Small intestine (tissue), 7 donors: ENCODE measurements at regions not wholly inside any gene's neighbourhood (a gene's known extent, or its start where the extent isn't known, plus 50 kb on each side); places are given as distances from the start of the nearest gene placed in this dataset.

Source experiments
- DNase-seq, 2 donors: peaks; one replicate each; pipeline versions ENCODE4 v3.0.0 to v3.0.0-alpha.2; 2013
- FAIRE-seq: peaks from 2 replicates; lab custom pipeline; 2012; peaks lifted over from hg19 to GRCh38; lab: Jason Lieb, UNC
- H3K27ac ChIP-seq, 3 donors: one replicate each; pipeline ENCODE4 v1.5.1; 2013; ENCODE audit warnings: low read length in 2 of 3, mild to moderate bottlenecking in 2 of 3, control low read depth in 1 of 3, inconsistent platforms in 1 of 3, low read depth in 1 of 3, moderate library complexity in 1 of 3
- H3K27me3 ChIP-seq, 3 donors: one replicate each; pipeline ENCODE4 v1.6.1; 2013; ENCODE audit warnings: low read length in 3 of 3, inconsistent platforms in 1 of 3; ENCODE audit not compliant: control insufficient read depth in 3 of 3, insufficient read depth in 3 of 3
- H3K36me3 ChIP-seq, 3 donors: one replicate each; pipeline ENCODE4 v1.6.1; 2013; ENCODE audit warnings: low read length in 3 of 3, inconsistent platforms in 1 of 3, low read depth in 1 of 3, mild to moderate bottlenecking in 1 of 3, moderate library complexity in 1 of 3; ENCODE audit not compliant: control insufficient read depth in 3 of 3, insufficient read depth in 2 of 3
- H3K4me1 ChIP-seq, 3 donors: one replicate each; pipeline ENCODE4 v1.6.1; 2013; ENCODE audit warnings: low read length in 2 of 3, inconsistent platforms in 1 of 3, low read depth in 1 of 3, mild to moderate bottlenecking in 1 of 3, moderate library complexity in 1 of 3; ENCODE audit not compliant: control insufficient read depth in 3 of 3, insufficient read depth in 2 of 3
- H3K4me3 ChIP-seq, 3 donors: one replicate each; pipeline ENCODE4 v1.5.1; 2013; ENCODE audit warnings: low read length in 3 of 3, control low read depth in 1 of 3, inconsistent platforms in 1 of 3, low read depth in 1 of 3, mild to moderate bottlenecking in 1 of 3, moderate library complexity in 1 of 3
- H3K9me3 ChIP-seq, 2 donors: one replicate each; pipeline ENCODE4 v1.6.1; 2013; ENCODE audit warnings: low read depth in 1 of 2, low read length in 1 of 2; ENCODE audit not compliant: control insufficient read depth in 2 of 2, insufficient read depth in 1 of 2
- WGBS, 3 donors: extraction: QIAGEN DNeasy Blood & Tissue Kit; methylation state at CpG; one replicate each; pipeline ENCODE4 v1.1.7; 2013; 5-methylcytosine and 5-hydroxymethylcytosine counted together
- donor health status: healthy with polysubstance abuse.
- donor health status: control.
- donor health status: control.
- donor health status: Bipolar disorder and iron deficiency.
- donor health status: healthy.

GRCh38 chr22:48491451-48491941, 1336.2 kb downstream of the BRD1 start:
- FAIRE-seq (no peak), DNase-seq (peak in 1 of 2 donors; percentile 16)
- Histone ChIP-seq H3K27ac (no peak overlapping the region), H3K4me1 (no peaks in the 10 kb centered on the region), H3K9me3 (no peaks in the 10 kb centered on the region), H3K4me3 (no peak overlapping the region), H3K27me3 (peaks cover 18 to 21% (median 20%) of the 10 kb centered on the region in 3 donors), H3K36me3 (no peaks in the 10 kb centered on the region)
- WGBS, 3 donors, result 20 to 32% (median 28%) methylated on average over 19 of the region's 19 CpGs

DNA sequence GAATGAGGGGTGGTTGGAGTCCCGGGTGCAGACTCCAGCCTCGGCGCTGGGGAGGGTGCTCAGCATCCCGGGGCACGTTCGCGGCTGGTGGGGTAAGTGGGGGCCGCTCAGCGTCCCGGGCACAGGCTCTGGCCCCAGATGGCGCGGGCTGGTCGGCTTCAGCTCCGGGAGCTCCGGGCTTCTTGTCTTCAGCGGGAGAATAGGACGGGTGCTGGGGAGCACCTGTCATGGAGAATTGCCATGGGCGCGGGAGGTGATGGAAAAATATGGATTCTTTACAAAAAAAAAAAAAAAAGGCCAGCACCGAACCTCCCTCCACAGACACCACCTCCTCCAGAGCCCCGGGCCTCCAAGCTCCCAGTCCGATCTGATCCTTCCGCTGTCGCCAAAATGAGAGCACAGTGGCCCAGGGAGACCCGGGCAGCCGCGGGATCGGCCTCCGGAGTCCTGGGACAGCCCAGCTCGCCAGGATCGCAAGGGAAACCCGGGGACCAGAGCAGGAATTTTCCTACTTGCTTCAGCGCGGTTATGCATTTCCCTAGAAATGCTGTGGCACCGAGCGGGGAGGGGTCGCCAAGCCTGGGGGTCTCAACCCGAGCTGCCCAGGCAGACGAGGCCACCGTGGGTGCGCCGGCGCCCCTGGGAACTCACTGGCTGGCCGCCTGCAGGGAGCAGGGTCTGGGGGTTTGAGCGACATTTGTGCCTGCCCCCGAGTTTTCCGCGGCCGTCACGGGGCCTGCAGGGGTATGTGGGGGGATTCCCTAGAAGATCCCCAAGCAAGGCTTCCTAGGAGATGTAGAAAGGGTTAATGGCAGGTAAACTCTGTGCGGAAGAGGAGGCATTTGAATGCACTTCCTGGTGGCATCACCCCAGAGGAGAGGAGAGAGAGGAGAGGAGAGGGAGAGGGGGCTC, 1336.9 kb downstream of the BRD1 start:
- Histone ChIP-seq H3K36me3 (no peaks in the 10 kb centered on the region), H3K4me1 (no peaks in the 10 kb centered on the region), H3K4me3 (peak overlapping the region in 1 of 3 donors; percentile 18), H3K27me3 (peaks cover 18 to 21% (median 20%) of the 10 kb centered on the region in 3 donors), H3K27ac (no peak overlapping the region), H3K9me3 (no peaks in the 10 kb centered on the region)
- WGBS, 3 donors, result 7 to 10% (median 9%) methylated on average over 48 to 51 of the region's 51 CpGs
- DNase-seq, result peak in 1 of 2 donors; percentile 6
- FAIRE-seq, result no peak

DNA sequence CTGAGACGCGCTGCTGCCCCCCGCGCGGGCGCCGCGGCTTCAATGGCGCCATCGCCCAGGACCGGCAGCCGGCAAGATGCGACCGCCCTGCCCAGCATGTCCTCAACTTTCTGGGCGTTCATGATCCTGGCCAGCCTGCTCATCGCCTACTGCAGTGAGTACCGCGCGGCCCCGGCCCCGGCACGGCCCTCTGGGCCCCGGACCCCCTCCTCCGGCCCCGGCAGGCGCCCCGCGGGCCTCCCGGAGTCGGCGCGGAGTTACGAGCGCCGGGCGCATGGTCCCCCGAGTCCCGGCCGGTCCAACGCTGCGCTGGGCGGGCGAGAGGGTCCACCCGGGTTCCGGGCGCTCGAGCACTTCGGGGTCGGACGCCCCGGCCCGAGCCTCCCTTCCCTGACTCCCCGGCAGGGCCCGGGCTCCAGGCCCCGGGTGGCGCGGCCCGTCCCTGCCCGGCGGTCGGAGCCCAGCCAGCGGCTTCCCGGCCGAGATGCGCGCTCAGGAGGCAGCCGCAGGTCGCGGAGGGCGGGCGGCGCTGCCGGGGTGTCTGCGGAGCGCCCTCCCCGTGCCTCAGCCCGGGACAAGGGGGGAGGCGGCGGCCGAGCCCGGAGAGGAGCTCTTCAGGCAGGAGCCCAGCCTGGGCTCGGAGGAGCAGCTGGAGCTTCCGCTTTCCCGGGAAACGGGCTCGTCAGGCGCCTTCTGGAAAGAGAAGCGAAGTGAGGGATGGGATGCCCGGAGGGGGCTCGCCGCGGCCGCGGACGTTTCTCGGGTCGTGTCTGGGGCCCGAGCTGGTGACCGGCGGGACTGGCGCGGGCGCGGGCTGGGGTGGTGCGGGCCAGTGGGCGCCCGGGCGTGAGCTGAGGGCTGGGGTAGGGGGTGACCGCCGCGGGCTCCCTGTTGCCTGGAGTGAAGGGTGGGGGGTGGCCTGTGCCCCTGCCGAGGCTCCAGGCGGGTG, 1337.8 kb downstream of the BRD1 start:
- FAIRE-seq (no peak), DNase-seq (peak in 1 of 2 donors; percentile 38)
- no peaks in the 10 kb centered on the region for H3K4me1 ChIP-seq
- H3K36me3 ChIP-seq, result no peaks in the 10 kb centered on the region
- WGBS, 3 donors, result 2 to 8% (median 4%) methylated on average over 60 to 113 of the region's 113 CpGs
- peak overlapping the region in 1 of 3 donors; percentile 18 for H3K4me3 ChIP-seq
- peaks cover 18 to 23% (median 20%) of the 10 kb centered on the region in 3 donors for H3K27me3 ChIP-seq
- H3K27ac ChIP-seq, result no peak overlapping the region
- H3K9me3 ChIP-seq, result no peaks in the 10 kb centered on the region

GRCh38 chr22:48488611-48489511, 1338.8 kb downstream of the BRD1 start:
- Histone ChIP-seq H3K36me3 (no peaks in the 10 kb centered on the region), H3K4me3 (no peak overlapping the region), H3K4me1 (no peaks in the 10 kb centered on the region), H3K27me3 (peaks cover 18 to 23% (median 20%) of the 10 kb centered on the region in 3 donors), H3K9me3 (no peaks in the 10 kb centered on the region), H3K27ac (no peak overlapping the region)
- WGBS, 3 donors, result 11 to 27% (median 17%) methylated on average over 40 to 90 of the region's 90 CpGs
- FAIRE-seq (no peak), DNase-seq (peak in 1 of 2 donors; percentile 16)

- Histone ChIP-seq H3K4me3 (no peak overlapping the region), H3K27me3 (peaks cover 18 to 23% (median 20%) of the 10 kb centered on the region in 3 donors), H3K9me3 (no peaks in the 10 kb centered on the region), H3K36me3 (no peaks in the 10 kb centered on the region), H3K4me1 (no peaks in the 10 kb centered on the region), H3K27ac (no peak overlapping the region)
- peak in 1 of 2 donors; percentile 11 for DNase-seq
- WGBS, 3 donors, result 26 to 44% (median 33%) methylated on average over 5 of the region's 5 CpGs
- no peak for FAIRE-seq
Observed at GRCh38 chr22:48488149-48488551, 1339.5 kb downstream of the BRD1 start.

- H3K9me3 ChIP-seq, result no peaks in the 10 kb centered on the region
- H3K4me1 ChIP-seq, result no peaks in the 10 kb centered on the region
- no peak overlapping the region for H3K27ac ChIP-seq
- no peak for DNase-seq
- H3K4me3 ChIP-seq, result no peak overlapping the region
- peaks cover 18 to 19% (median 18%) of the 10 kb centered on the region in 3 donors for H3K27me3 ChIP-seq
- FAIRE-seq, result no peak
- H3K36me3 ChIP-seq, result no peaks in the 10 kb centered on the region
- WGBS, 3 donors, result 86 to 96% (median 90%) methylated on average over 4 of the region's 4 CpGs
Observed at GRCh38 chr22:48486558-48486957, 1341.1 kb downstream of the BRD1 start.

GRCh38 chr22:48486134-48486532, 1341.5 kb downstream of the BRD1 start:
- WGBS, 3 donors, result 49 to 61% (median 58%) methylated on average over 11 of the region's 11 CpGs
- no peak overlapping the region for H3K27ac ChIP-seq
- H3K9me3 ChIP-seq, result no peaks in the 10 kb centered on the region
- H3K27me3 ChIP-seq, result peaks cover 15 to 17% (median 15%) of the 10 kb centered on the region in 3 donors
- H3K4me3 ChIP-seq, result no peak overlapping the region
- no peaks in the 10 kb centered on the region for H3K4me1 ChIP-seq
- DNase-seq (no peak), FAIRE-seq (no peak)
- no peaks in the 10 kb centered on the region for H3K36me3 ChIP-seq
